DOHH2 (cell line): ENCODE measurements at regions not wholly inside any gene's neighbourhood (a gene's known extent, or its start where the extent isn't known, plus 50 kb on each side); places are given as distances from the start of the nearest gene placed in this dataset.

Experiments used
- H3F3A ChIP-seq: fragments of 200-600 bp; sonication (generic), shearing (Covaris generic); 2 replicates; pipeline ENCODE4 v1.6.0; 2016; ENCODE audit warnings: antibody characterized with exemption, mild to moderate bottlenecking; ENCODE audit not compliant: control insufficient read depth, insufficient read depth
- H3K27ac ChIP-seq: fragments of 200-600 bp; sonication (generic); 2 replicates; pipeline ENCODE4 v1.5.1; 2014; ENCODE audit warnings: low read depth, mild to moderate bottlenecking, low read length, moderate library complexity
- H3K27me3 ChIP-seq: fragments of 200-600 bp; sonication (generic); 2 replicates; pipeline ENCODE4 v1.6.1; 2014; ENCODE audit warnings: mild to moderate bottlenecking, low read length, mixed read lengths; ENCODE audit not compliant: control insufficient read depth
- H3K36me3 ChIP-seq: fragments of 200-600 bp; sonication (generic); 2 replicates; pipeline ENCODE4 v1.6.1; 2014; ENCODE audit warnings: mild to moderate bottlenecking, low read length, moderate library complexity, mixed read lengths; ENCODE audit not compliant: control insufficient read depth
- H3K4me1 ChIP-seq: fragments of 200-600 bp; sonication (generic); 2 replicates; pipeline ENCODE4 v1.6.1; 2014; ENCODE audit warnings: mild to moderate bottlenecking, low read length, mixed read lengths; ENCODE audit not compliant: control insufficient read depth
- H3K4me2 ChIP-seq: fragments of 200-600 bp; sonication (generic); 2 replicates; pipeline ENCODE4 v1.6.0; 2014; ENCODE audit warnings: mild to moderate bottlenecking, low read length, moderate library complexity
- H3K4me3 ChIP-seq: fragments of 200-600 bp; sonication (generic); 2 replicates; pipeline ENCODE4 v1.5.1; 2014; ENCODE audit warnings: mild to moderate bottlenecking, low read length, mixed read lengths
- H3K79me2 ChIP-seq: fragments of 200-600 bp; sonication (generic); 2 replicates; pipeline ENCODE4 v1.6.1; 2014; ENCODE audit warnings: mild to moderate bottlenecking, low read length, mixed read lengths; ENCODE audit not compliant: control insufficient read depth
- H3K9me2 ChIP-seq: fragments of 200-600 bp; sonication (generic); replicated peaks from 2 replicates; pipeline ENCODE4 v1.6.1; 2014; ENCODE audit warnings: mild to moderate bottlenecking, low read length, mixed read lengths; ENCODE audit not compliant: control insufficient read depth
- H3K9me3 ChIP-seq: fragments of 200-600 bp; sonication (generic); 2 replicates; pipeline ENCODE4 v1.6.1; 2014; ENCODE audit warnings: antibody characterized with exemption, low read length, mixed read lengths; ENCODE audit not compliant: control insufficient read depth, insufficient read depth
- H4K20me1 ChIP-seq: fragments of 200-600 bp; sonication (generic); 2 replicates; pipeline ENCODE4 v1.6.0; 2014; ENCODE audit warnings: low read depth, mild to moderate bottlenecking, antibody characterized with exemption, low read length, moderate library complexity; ENCODE audit not compliant: control insufficient read depth, insufficient read depth
- CTCF ChIP-seq: fragments of 200-600 bp; sonication (generic); IDR thresholded peaks from one replicate; pipeline ENCODE4 v1.5.1; 2014; ENCODE audit warnings: antibody characterized with exemption, mild to moderate bottlenecking, low read depth, low read length; ENCODE audit not compliant: poor library complexity, severe bottlenecking
- EZH2phosphoT487 ChIP-seq: fragments of 200-600 bp; sonication (generic); IDR thresholded peaks from 2 replicates; pipeline ENCODE4 v1.6.1; 2017; ENCODE audit warnings: borderline replicate concordance, mild to moderate bottlenecking, antibody characterized with exemption, low read length, moderate library complexity, mixed read lengths

- no peak overlapping the region for H3K4me3 ChIP-seq
- H3K4me2 ChIP-seq: no peak overlapping the region
- no peaks in the 10 kb centered on the region for H3F3A ChIP-seq
- H3K27ac ChIP-seq: no peak overlapping the region
- H4K20me1 ChIP-seq: no peaks in the 10 kb centered on the region
- no peaks in the 10 kb centered on the region for H3K9me3 ChIP-seq
- H3K4me1 ChIP-seq: no peaks in the 10 kb centered on the region
- H3K27me3 ChIP-seq: no peaks in the 10 kb centered on the region
- H3K36me3 ChIP-seq: no peaks in the 10 kb centered on the region
- TF ChIP-seq CTCF (no peak), EZH2phosphoT487 (no peak)
- no peaks in the 10 kb centered on the region for H3K79me2 ChIP-seq
- H3K9me2 ChIP-seq: no peaks in the 10 kb centered on the region
These were observed 456.2 kb upstream of the SALL1 start for GRCh38 chr16:51607201-51607651.

- no peak overlapping the region for H3K4me3 ChIP-seq
- no peak overlapping the region for H3K27ac ChIP-seq
- no peaks in the 10 kb centered on the region for H3K4me1 ChIP-seq
- H3F3A ChIP-seq: no peaks in the 10 kb centered on the region
- no peaks in the 10 kb centered on the region for H3K36me3 ChIP-seq
- no peaks in the 10 kb centered on the region for H3K27me3 ChIP-seq
- no peaks in the 10 kb centered on the region for H3K9me3 ChIP-seq
- no peaks in the 10 kb centered on the region for H4K20me1 ChIP-seq
- H3K79me2 ChIP-seq: no peaks in the 10 kb centered on the region
- TF ChIP-seq CTCF (no peak), EZH2phosphoT487 (no peak)
- H3K4me2 ChIP-seq: no peak overlapping the region
- H3K9me2 ChIP-seq: no peaks in the 10 kb centered on the region
These were observed 445.2 kb upstream of the SALL1 start for GRCh38 chr16:51596247-51596646.

- Histone ChIP-seq H3K4me3 (no peak overlapping the region), H3K79me2 (no peaks in the 10 kb centered on the region), H3F3A (no peaks in the 10 kb centered on the region), H4K20me1 (no peaks in the 10 kb centered on the region), H3K27ac (no peak overlapping the region), H3K4me1 (no peaks in the 10 kb centered on the region), H3K27me3 (no peaks in the 10 kb centered on the region), H3K9me2 (no peaks in the 10 kb centered on the region), H3K36me3 (no peaks in the 10 kb centered on the region), H3K4me2 (no peak overlapping the region), H3K9me3 (no peaks in the 10 kb centered on the region)
- TF ChIP-seq CTCF (no peak), EZH2phosphoT487 (no peak)
These were observed 441.6 kb upstream of the SALL1 start for GRCh38 chr16:51592535-51593300.
